ENCODE measurements at regions not wholly inside any gene's neighbourhood (a gene's known extent, or its start where the extent isn't known, plus 50 kb on each side); places are given as distances from the start of the nearest gene placed in this dataset.
"Not testable (repeated sequence)": the region's sequence is repeated elsewhere in the genome, so short reads cannot be mapped to it uniquely, and the experiment has no call there.

DNA sequence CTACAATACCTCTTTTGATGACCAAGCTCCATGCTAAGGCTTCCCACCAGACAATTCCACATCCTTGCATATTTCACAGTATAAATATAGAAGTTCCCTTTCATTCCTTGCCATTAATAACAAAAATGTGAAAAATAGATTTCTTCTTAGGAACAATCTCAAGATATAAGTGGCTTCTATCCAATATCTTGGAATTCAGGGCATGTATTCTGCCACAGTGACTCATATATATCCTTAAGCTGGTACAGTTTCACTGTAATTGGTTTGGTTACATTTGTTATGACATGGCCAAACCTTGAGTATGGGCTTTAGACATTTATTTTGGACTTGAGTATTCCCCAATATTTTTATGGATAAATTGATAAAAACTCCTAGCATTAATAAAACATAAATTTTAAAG lies 181.7 kb upstream of the DDX53 start:
- no peak for DNase-seq (ENCODE audit: low read depth in 1 of 2, low spot score in 1 of 2)
- Histone ChIP-seq H3K9me3 (no peaks in the 10 kb centered on the region), H3K4me2 (no peak overlapping the region), H3K27ac (no peak overlapping the region), H3K4me3 (no peak overlapping the region), H3K4me1 (no peaks in the 10 kb centered on the region)
- no peak for TF ChIP-seq ZC3H11A (IDR thresholded peaks at IDR 0.05)
- no peak for TF ChIP-seq KDM1A (IDR thresholded peaks at IDR 0.05; ENCODE audit: low read depth)
- TF ChIP-seq ESRRA (IDR thresholded peaks at IDR 0.05; ENCODE audit: borderline replicate concordance, low read length): no peak
- ChIA-PET CTCF (no interaction called here), POLR2A (no interaction called here)
- FAIRE-seq: no peak
- no peak for ATAC-seq

GRCh38 chrX:22855693-22856092 lies 144.1 kb upstream of the DDX53 start:
- TF ChIP-seq SREBF2 (IDR thresholded peaks at IDR 0.05) (no peak), NR3C1 (IDR thresholded peaks at IDR 0.05) (no peak)
- no peak overlapping the region for H3K27ac ChIP-seq
- H3K4me3 ChIP-seq: no peak overlapping the region
- ATAC-seq (no peak), DNase-seq (ENCODE audit: low read depth in 1 of 2, low spot score in 1 of 2) (no peak), FAIRE-seq (peak; percentile 72)
- no peaks in the 10 kb centered on the region for H3K4me1 ChIP-seq
- no peak overlapping the region for H3K4me2 ChIP-seq
- POLR2A ChIA-PET: no interaction called here
- H3K9me3 ChIP-seq: no peaks in the 10 kb centered on the region
- CTCF ChIA-PET: no interaction called here

DNA sequence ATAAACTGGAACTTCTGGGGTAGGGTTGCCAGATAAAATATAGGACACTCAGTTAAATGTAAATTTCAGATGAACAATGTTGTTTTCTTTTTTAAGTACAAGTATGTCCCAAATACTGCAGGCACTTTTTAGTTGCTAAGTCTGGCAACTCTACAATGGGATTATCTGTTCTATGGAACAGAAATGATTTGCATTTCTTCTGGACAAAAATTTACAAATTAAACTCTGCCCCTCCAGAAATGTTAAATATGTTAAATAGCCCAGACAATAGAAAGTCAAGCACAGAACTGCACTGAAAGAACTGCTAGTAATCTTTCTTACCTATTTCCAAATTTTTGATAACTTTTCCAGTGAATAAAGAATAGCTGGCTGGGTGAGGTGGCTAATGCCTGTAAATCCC lies 140.1 kb upstream of the DDX53 start:
- FAIRE-seq (no peak), DNase-seq (ENCODE audit: low read depth in 1 of 2, low spot score in 1 of 2) (no peak), ATAC-seq (no peak)
- Histone ChIP-seq H3K4me3 (no peak overlapping the region), H3K9me3 (no peaks in the 10 kb centered on the region), H3K4me2 (no peak overlapping the region), H3K27ac (no peak overlapping the region), H3K4me1 (no peaks in the 10 kb centered on the region)
- TF ChIP-seq SREBF2 (IDR thresholded peaks at IDR 0.05) (no peak), MYC (IDR thresholded peaks at IDR 0.05; ENCODE audit: borderline replicate concordance, low read length) (no peak), ATOH8 (CRISPR knock-in tag; IDR thresholded peaks at IDR 0.05; ENCODE audit: low read depth) (no peak), RCOR1 (IDR thresholded peaks at IDR 0.05; ENCODE audit: low read depth, low read length) (no peak), RFX5 (IDR thresholded peaks at IDR 0.05) (no peak), HES2 (IDR thresholded peaks at IDR 0.05) (no peak), E2F6 (IDR thresholded peaks at IDR 0.05; ENCODE audit: borderline replicate concordance, low read depth) (no peak), CHD2 (IDR thresholded peaks at IDR 0.05; ENCODE audit: low read length, partially characterized antibody) (no peak), POLR2AphosphoS2 (conservative IDR thresholded peaks at IDR 0.05; ENCODE audit: low read length) (no peak), RAD21 (conservative IDR thresholded peaks at IDR 0.05 in 1 of 2, IDR thresholded peaks at IDR 0.05 in 1 of 2) (no peak), JUN (IDR thresholded peaks at IDR 0.05) (no peak), CEBPB (IDR thresholded peaks at IDR 0.05) (no peak), SMC3 (IDR thresholded peaks at IDR 0.05) (no peak), ZFP36 (IDR thresholded peaks at IDR 0.05; ENCODE audit: borderline replicate concordance, partially characterized antibody) (no peak), HOXB5 (CRISPR knock-in tag; IDR thresholded peaks at IDR 0.05) (no peak), POLR2A (IDR thresholded peaks at IDR 0.05; ENCODE audit: low read length) (no peak)
- TF ChIP-seq, protein P1, sequence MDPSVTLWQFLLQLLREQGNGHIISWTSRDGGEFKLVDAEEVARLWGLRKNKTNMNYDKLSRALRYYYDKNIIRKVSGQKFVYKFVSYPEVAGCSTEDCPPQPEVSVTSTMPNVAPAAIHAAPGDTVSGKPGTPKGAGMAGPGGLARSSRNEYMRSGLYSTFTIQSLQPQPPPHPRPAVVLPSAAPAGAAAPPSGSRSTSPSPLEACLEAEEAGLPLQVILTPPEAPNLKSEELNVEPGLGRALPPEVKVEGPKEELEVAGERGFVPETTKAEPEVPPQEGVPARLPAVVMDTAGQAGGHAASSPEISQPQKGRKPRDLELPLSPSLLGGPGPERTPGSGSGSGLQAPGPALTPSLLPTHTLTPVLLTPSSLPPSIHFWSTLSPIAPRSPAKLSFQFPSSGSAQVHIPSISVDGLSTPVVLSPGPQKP (IDR thresholded peaks at IDR 0.05; ENCODE audit: low read depth, low read length): no peak
- ChIA-PET CTCF (no interaction called here), POLR2A (no interaction called here)

DNA sequence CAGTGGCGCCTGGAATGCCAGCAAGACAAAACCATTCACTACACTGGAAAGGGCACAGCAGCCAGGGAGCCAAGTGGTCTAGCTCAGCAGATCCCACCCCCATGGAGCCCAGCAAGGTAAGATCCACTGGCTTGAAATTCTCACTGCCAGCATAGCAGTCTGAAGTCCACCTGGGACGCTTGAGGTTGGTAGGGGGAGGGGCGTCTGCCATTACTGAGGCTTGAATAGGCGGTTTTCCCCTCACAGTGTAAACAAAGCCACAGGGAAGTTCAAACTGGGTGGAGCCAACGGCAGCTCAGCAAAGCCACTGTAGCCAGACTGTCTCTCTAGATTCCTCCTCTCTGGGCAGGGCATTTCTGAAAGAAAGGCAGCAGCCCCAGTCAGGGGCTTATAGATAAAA lies 133.0 kb upstream of the DDX53 start:
- CTCF ChIA-PET, FAIRE-seq: not testable (repeated sequence)

More for the DNA sequence above, 133.0 kb upstream of the DDX53 start:
- H3K9me3 ChIP-seq; H3K4me2 ChIP-seq; ATAC-seq; POLR2A ChIA-PET; H3K27ac ChIP-seq; H3K4me3 ChIP-seq; DNase-seq (ENCODE audit: low read depth in 1 of 2, low spot score in 1 of 2); H3K4me1 ChIP-seq: not testable (repeated sequence)
- 0% methylated on average over 2 of the region's 5 CpGs for WGBS (ENCODE audit: missing lambda C conversion rate)
